ENCODE measurements at regions not wholly inside any gene's neighbourhood (a gene's known extent, or its start where the extent isn't known, plus 50 kb on each side); places are given as distances from the start of the nearest gene placed in this dataset.
A peak's percentile ranks its signal among the peaks of the same experiment; 100 is the strongest.
"Not testable (repeated sequence)": the region's sequence is repeated elsewhere in the genome, so short reads cannot be mapped to it uniquely, and the experiment has no call there.

GRCh38 chr19:23984911-23985310, 70.2 kb downstream of the ZNF726 start:
- DNase-seq: not testable (repeated sequence)

- DNase-seq: no peak
Observed at GRCh38 chr19:23986623-23987022, 71.9 kb downstream of the ZNF726 start.

- no peak for DNase-seq
Observed at GRCh38 chr19:23991170-23991569, 76.5 kb downstream of the ZNF726 start.

GRCh38 chr19:23992348-23992747, 77.7 kb downstream of the ZNF726 start:
- no peak for DNase-seq

GRCh38 chr19:23993440-23993839, 78.8 kb downstream of the ZNF726 start:
- DNase-seq: no peak

- no peak for DNase-seq
Observed at GRCh38 chr19:23996549-23996948, 81.9 kb downstream of the ZNF726 start.

- DNase-seq: no peak
Observed at GRCh38 chr19:23998568-23998967, 83.9 kb downstream of the ZNF726 start.

- no peak for DNase-seq
Observed at GRCh38 chr19:23999821-24000610, 85.3 kb downstream of the ZNF726 start.

- DNase-seq: no peak
Observed at GRCh38 chr19:24000656-24001055, 86.0 kb downstream of the ZNF726 start.

- DNase-seq: no peak
Observed at GRCh38 chr19:24002256-24002945, 84.6 kb upstream of the ZNF254 start.

GRCh38 chr19:24003537-24003936, 83.5 kb upstream of the ZNF254 start:
- DNase-seq: no peak

GRCh38 chr19:24004166-24004565, 82.8 kb upstream of the ZNF254 start:
- DNase-seq: no peak

GRCh38 chr19:24029941-24030636, 56.9 kb upstream of the ZNF254 start:
- DNase-seq: no peak

GRCh38 chr19:24032651-24033050, 54.3 kb upstream of the ZNF254 start:
- DNase-seq: no peak

GRCh38 chr19:24033301-24033962, 53.6 kb upstream of the ZNF254 start:
- peak; percentile 94 for DNase-seq

- DNase-seq: peak; percentile 62
Observed at GRCh38 chr19:24033963-24034342, 53.0 kb upstream of the ZNF254 start.

- not testable (repeated sequence) for DNase-seq
Observed at GRCh38 chr19:24035261-24035880, 51.6 kb upstream of the ZNF254 start.
